H1 (cell line): ENCODE measurements at regions not wholly inside any gene's neighbourhood (a gene's known extent, or its start where the extent isn't known, plus 50 kb on each side); places are given as distances from the start of the nearest gene placed in this dataset.

Source experiments
- CHD7 ChIP-seq: fragments of 300-600 bp; sonication (generic); IDR thresholded peaks from 2 replicates; pipeline ENCODE4 v1.7.1; 2012; ENCODE audit warnings: low read length, moderate library complexity, mild to moderate bottlenecking, inconsistent platforms; ENCODE audit not compliant: insufficient replicate concordance
- JUN ChIP-seq: IDR thresholded peaks from 2 replicates; pipeline ENCODE4 v1.6.1; 2011; ENCODE audit warnings: low read depth, mild to moderate bottlenecking, improper control_type of control experiment, low read length
- NRF1 ChIP-seq: IDR thresholded peaks from 2 replicates; pipeline ENCODE4 v1.6.1; 2011; ENCODE audit warnings: mild to moderate bottlenecking, low read depth, low read length, improper control_type of control experiment
- POU5F1 ChIP-seq: IDR thresholded peaks from 2 replicates; pipeline ENCODE4 v1.6.1; 2011; ENCODE audit warnings: low read depth, mild to moderate bottlenecking, low read length, moderate library complexity

- no peak for TF ChIP-seq CHD7
- TF ChIP-seq JUN = no peak
- no peak for TF ChIP-seq POU5F1
- no peak for TF ChIP-seq NRF1
- TF ChIP-seq, all 59 proteins: peak for 0
Measured at GRCh38 chr1:30472526-30472925, 250.9 kb downstream of the MATN1 start (continued).
